Naive B cell (primary cell): ENCODE measurements at regions not wholly inside any gene's neighbourhood (a gene's known extent, or its start where the extent isn't known, plus 50 kb on each side); places are given as distances from the start of the nearest gene placed in this dataset.
A peak's percentile ranks its signal among the peaks of the same experiment; 100 is the strongest.
"Not testable (repeated sequence)": the region's sequence is repeated elsewhere in the genome, so short reads cannot be mapped to it uniquely, and the experiment has no call there.

ENCODE experiments used
- ATAC-seq, 2 donors: fragments of 150-1000 bp; cut with Tn5 transposase; 2 replicates each; pipeline ENCODE4 v1.10.0; 2021; ENCODE audit warnings: low read depth in 2 of 2, mild to moderate bottlenecking in 2 of 2, moderate library complexity in 2 of 2
- DNase-seq: peaks from one replicate; pipeline ENCODE4 v3.0.0; 2022
- H3K27ac Mint-ChIP-seq, 6 donors: one replicate each; pipeline ENCODE4 v1.8.0; 2020 to 2022; ENCODE audit warnings: mild to moderate bottlenecking in 6 of 6, mixed read lengths in 6 of 6, moderate library complexity in 5 of 6, inconsistent platforms in 2 of 6
- H3K27me3 Mint-ChIP-seq, 3 donors: one replicate each; pipeline ENCODE4 v1.8.0; 2021 to 2022; ENCODE audit warnings: mixed read lengths in 3 of 3, mild to moderate bottlenecking in 1 of 3
- H3K36me3 Mint-ChIP-seq, 2 donors: one replicate each; pipeline ENCODE4 v1.8.0; 2020 to 2022; ENCODE audit warnings: mixed read lengths in 2 of 2, inconsistent platforms in 1 of 2, mild to moderate bottlenecking in 1 of 2
- H3K4me1 Mint-ChIP-seq, 3 donors: one replicate each; pipeline ENCODE4 v1.8.0; 2020 to 2022; ENCODE audit warnings: mixed read lengths in 3 of 3, inconsistent platforms in 1 of 3, mild to moderate bottlenecking in 1 of 3, moderate library complexity in 1 of 3
- H3K4me3 Mint-ChIP-seq, 8 donors: one replicate each; pipeline ENCODE4 v1.8.0; 2020 to 2022; ENCODE audit warnings: mild to moderate bottlenecking in 8 of 8, mixed read lengths in 8 of 8, moderate library complexity in 8 of 8, inconsistent platforms in 2 of 8
- H3K9me3 Mint-ChIP-seq, 7 donors: one replicate each; pipeline ENCODE4 v1.8.0; 2020 to 2022; ENCODE audit warnings: mixed read lengths in 7 of 7, mild to moderate bottlenecking in 5 of 7, inconsistent platforms in 2 of 7, moderate library complexity in 1 of 7

- peaks cover 0 to 3% (median 0%) of the 10 kb centered on the region in 3 donors for H3K27me3 Mint-ChIP-seq
- peaks cover 36 to 45% (median 37%) of the 10 kb centered on the region in 3 donors for H3K4me1 Mint-ChIP-seq
- H3K9me3 Mint-ChIP-seq: peaks cover 0 to 3% (median 0%) of the 10 kb centered on the region in 7 donors
- ATAC-seq (no peak), DNase-seq (no peak)
- peak overlapping the region in 5 of 6 donors; percentile 14 to 99 (median 42) for H3K27ac Mint-ChIP-seq
- peaks cover 0 to 8% of the 10 kb centered on the region in 2 donors for H3K36me3 Mint-ChIP-seq
- peak overlapping the region in 2 of 8 donors; percentile 4 to 6 for H3K4me3 Mint-ChIP-seq
Measured at GRCh38 chr10:3877211-3878000, 92.4 kb upstream of the KLF6 start.

- peaks cover 40 to 52% (median 43%) of the 10 kb centered on the region in 3 donors for H3K4me1 Mint-ChIP-seq
- H3K27ac Mint-ChIP-seq: peak overlapping the region; percentile 91 to 100 (median 98)
- DNase-seq: no peak
- H3K36me3 Mint-ChIP-seq: peaks cover 0 to 1% of the 10 kb centered on the region in 2 donors
- H3K9me3 Mint-ChIP-seq: no peaks in the 10 kb centered on the region
- no peak for ATAC-seq
- H3K27me3 Mint-ChIP-seq: peaks cover 0 to 3% (median 0%) of the 10 kb centered on the region in 3 donors
- peak overlapping the region in 5 of 8 donors; percentile 9 to 71 (median 59) for H3K4me3 Mint-ChIP-seq
Measured at GRCh38 chr10:3876350-3876962, 91.4 kb upstream of the KLF6 start.

- DNase-seq (no peak), ATAC-seq (no peak)
- Mint-ChIP-seq H3K4me1 (peaks cover 40 to 55% (median 43%) of the 10 kb centered on the region in 3 donors), H3K27ac (peak overlapping the region; percentile 91 to 100 (median 98)), H3K36me3 (no peaks in the 10 kb centered on the region), H3K27me3 (peaks cover 0 to 3% (median 0%) of the 10 kb centered on the region in 3 donors), H3K9me3 (no peaks in the 10 kb centered on the region), H3K4me3 (peak overlapping the region in 6 of 8 donors; percentile 28 to 71 (median 59))
Measured at GRCh38 chr10:3875842-3876235, 90.8 kb upstream of the KLF6 start.

GRCh38 chr10:3874990-3875841 is 90.2 kb upstream of the KLF6 start:
- ATAC-seq (peak; percentile 65 to 67), DNase-seq (peak; percentile 80)
- Mint-ChIP-seq H3K4me1 (peaks cover 40 to 55% (median 43%) of the 10 kb centered on the region in 3 donors), H3K4me3 (peak overlapping the region; percentile 9 to 82 (median 72)), H3K27ac (peak overlapping the region; percentile 91 to 100 (median 98)), H3K27me3 (peaks cover 0 to 3% (median 0%) of the 10 kb centered on the region in 3 donors), H3K36me3 (no peaks in the 10 kb centered on the region), H3K9me3 (no peaks in the 10 kb centered on the region)

- not testable (repeated sequence) for H3K36me3 Mint-ChIP-seq, ATAC-seq, H3K9me3 Mint-ChIP-seq, DNase-seq, H3K27me3 Mint-ChIP-seq
- H3K27ac Mint-ChIP-seq: peak overlapping the region; percentile 91 to 100 (median 98)
- H3K4me1 Mint-ChIP-seq: peaks cover 40 to 55% (median 43%) of the 10 kb centered on the region in 3 donors
- H3K4me3 Mint-ChIP-seq: peak overlapping the region; percentile 9 to 82 (median 72)
Measured at GRCh38 chr10:3874610-3874989, 89.6 kb upstream of the KLF6 start.

- peaks cover 0 to 3% (median 0%) of the 10 kb centered on the region in 3 donors for H3K27me3 Mint-ChIP-seq
- DNase-seq: peak; percentile 89
- peak; percentile 72 to 79 for ATAC-seq
- H3K9me3 Mint-ChIP-seq: no peaks in the 10 kb centered on the region
- no peaks in the 10 kb centered on the region for H3K36me3 Mint-ChIP-seq
- peak overlapping the region; percentile 91 to 100 (median 98) for H3K27ac Mint-ChIP-seq
- H3K4me3 Mint-ChIP-seq: peak overlapping the region in 7 of 8 donors; percentile 4 to 83 (median 66)
- peaks cover 40 to 55% (median 43%) of the 10 kb centered on the region in 3 donors for H3K4me1 Mint-ChIP-seq
Measured at GRCh38 chr10:3873728-3874461, 88.9 kb upstream of the KLF6 start.

- Mint-ChIP-seq H3K4me1 (peaks cover 43 to 62% (median 44%) of the 10 kb centered on the region in 3 donors), H3K27me3 (peaks cover 0 to 3% (median 0%) of the 10 kb centered on the region in 3 donors), H3K27ac (peak overlapping the region; percentile 91 to 100 (median 98)), H3K9me3 (no peaks in the 10 kb centered on the region), H3K4me3 (peak overlapping the region in 6 of 8 donors; percentile 3 to 70 (median 40)), H3K36me3 (no peaks in the 10 kb centered on the region)
- DNase-seq (no peak), ATAC-seq (no peak)
Measured at GRCh38 chr10:3872712-3873329, 87.8 kb upstream of the KLF6 start.

- peaks cover 35 to 65% (median 48%) of the 10 kb centered on the region in 3 donors for H3K4me1 Mint-ChIP-seq
- DNase-seq (no peak), ATAC-seq (no peak)
- H3K27ac Mint-ChIP-seq: peak overlapping the region; percentile 61 to 99 (median 94)
- no peaks in the 10 kb centered on the region for H3K9me3 Mint-ChIP-seq
- no peaks in the 10 kb centered on the region for H3K36me3 Mint-ChIP-seq
- H3K4me3 Mint-ChIP-seq: peak overlapping the region in 3 of 8 donors; percentile 1 to 35 (median 21)
- H3K27me3 Mint-ChIP-seq: peaks cover 0 to 3% (median 0%) of the 10 kb centered on the region in 3 donors
Measured at GRCh38 chr10:3871424-3871996, 86.5 kb upstream of the KLF6 start.

GRCh38 chr10:3869036-3869435 is 84.0 kb upstream of the KLF6 start:
- Mint-ChIP-seq H3K4me1 (peaks cover 20 to 42% (median 31%) of the 10 kb centered on the region in 3 donors), H3K27ac (peak overlapping the region in 2 of 6 donors; percentile 60 to 89), H3K36me3 (no peaks in the 10 kb centered on the region), H3K4me3 (no peak overlapping the region), H3K9me3 (no peaks in the 10 kb centered on the region), H3K27me3 (peaks cover 0 to 3% (median 0%) of the 10 kb centered on the region in 3 donors)
- ATAC-seq: no peak
- no peak for DNase-seq

GRCh38 chr10:3868271-3868664 is 83.3 kb upstream of the KLF6 start:
- Mint-ChIP-seq H3K36me3 (no peaks in the 10 kb centered on the region), H3K27me3 (no peaks in the 10 kb centered on the region), H3K4me3 (peak overlapping the region in 1 of 8 donors; percentile 59), H3K9me3 (no peaks in the 10 kb centered on the region), H3K4me1 (peaks cover 16 to 34% (median 31%) of the 10 kb centered on the region in 3 donors), H3K27ac (peak overlapping the region in 3 of 6 donors; percentile 24 to 89 (median 60))
- peak in 1 of 2 donors; percentile 57 for ATAC-seq
- DNase-seq: no peak

GRCh38 chr10:3867454-3868270 is 82.7 kb upstream of the KLF6 start:
- no peaks in the 10 kb centered on the region for H3K27me3 Mint-ChIP-seq
- peak overlapping the region in 5 of 6 donors; percentile 2 to 89 (median 55) for H3K27ac Mint-ChIP-seq
- no peaks in the 10 kb centered on the region for H3K36me3 Mint-ChIP-seq
- peak overlapping the region in 1 of 8 donors; percentile 26 for H3K4me3 Mint-ChIP-seq
- peaks cover 10 to 28% (median 25%) of the 10 kb centered on the region in 3 donors for H3K4me1 Mint-ChIP-seq
- ATAC-seq (no peak), DNase-seq (no peak)
- H3K9me3 Mint-ChIP-seq: no peaks in the 10 kb centered on the region
